Osteoblast (primary cell): ENCODE measurements at regions not wholly inside any gene's neighbourhood (a gene's known extent, or its start where the extent isn't known, plus 50 kb on each side); places are given as distances from the start of the nearest gene placed in this dataset.
"Not testable (repeated sequence)": the region's sequence is repeated elsewhere in the genome, so short reads cannot be mapped to it uniquely, and the experiment has no call there.

ENCODE experiments used
- DNase-seq: peaks from one replicate; pipeline ENCODE4 v3.0.0; 2011; ENCODE audit warnings: low spot score, mixed read lengths; ENCODE audit not compliant: insufficient read length; ENCODE audit errors: missing footprints
- H2AFZ ChIP-seq: 2 replicates; pipeline ENCODE4 v1.6.0; 2011; ENCODE audit warnings: mild to moderate bottlenecking, low read length
- H3K27ac ChIP-seq: 2 replicates; pipeline ENCODE4 v1.5.1; 2011; ENCODE audit warnings: mild to moderate bottlenecking, low read depth, low read length, moderate library complexity
- H3K27me3 ChIP-seq: 2 replicates; pipeline ENCODE4 v1.6.0; 2012; ENCODE audit warnings: mild to moderate bottlenecking, control low read depth, inconsistent platforms, low read length, moderate library complexity; ENCODE audit not compliant: insufficient read depth
- H3K36me3 ChIP-seq: 2 replicates; pipeline ENCODE4 v1.5.1; 2011; ENCODE audit warnings: mild to moderate bottlenecking, low read length, control low read depth, moderate library complexity; ENCODE audit not compliant: insufficient read depth
- H3K4me1 ChIP-seq: 2 replicates; pipeline ENCODE4 v1.5.1; 2011; ENCODE audit warnings: mild to moderate bottlenecking, low read length, control low read depth, moderate library complexity; ENCODE audit not compliant: insufficient read depth
- H3K4me2 ChIP-seq: 2 replicates; pipeline ENCODE4 v1.6.0; 2011; ENCODE audit warnings: mild to moderate bottlenecking, low read length; ENCODE audit not compliant: insufficient read depth
- H3K4me3 ChIP-seq: fragments of 200-600 bp; sonication (generic); 3 replicates; pipeline ENCODE4 v1.5.1; 2012; ENCODE audit warnings: mild to moderate bottlenecking, low read length, inconsistent platforms; ENCODE audit not compliant: insufficient read depth
- H3K79me2 ChIP-seq: 2 replicates; pipeline ENCODE4 v1.6.0; 2012; ENCODE audit warnings: mild to moderate bottlenecking, low read length, control low read depth, inconsistent platforms; ENCODE audit not compliant: insufficient read depth
- H3K9me3 ChIP-seq: 2 replicates; pipeline ENCODE4 v1.5.1; 2011; ENCODE audit warnings: low read depth, low read length, control low read depth
- H4K20me1 ChIP-seq: 2 replicates; pipeline ENCODE4 v1.6.0; 2012; ENCODE audit warnings: mild to moderate bottlenecking, low read length, control low read depth; ENCODE audit not compliant: insufficient read depth
- TF ChIP-seq, protein P1 (sequence below): IDR thresholded peaks from 2 replicates; pipeline ENCODE4 v1.5.1; 2011; ENCODE audit warnings: mild to moderate bottlenecking, low read depth, low read length, moderate library complexity; ENCODE audit errors: extremely low read depth

DNA sequence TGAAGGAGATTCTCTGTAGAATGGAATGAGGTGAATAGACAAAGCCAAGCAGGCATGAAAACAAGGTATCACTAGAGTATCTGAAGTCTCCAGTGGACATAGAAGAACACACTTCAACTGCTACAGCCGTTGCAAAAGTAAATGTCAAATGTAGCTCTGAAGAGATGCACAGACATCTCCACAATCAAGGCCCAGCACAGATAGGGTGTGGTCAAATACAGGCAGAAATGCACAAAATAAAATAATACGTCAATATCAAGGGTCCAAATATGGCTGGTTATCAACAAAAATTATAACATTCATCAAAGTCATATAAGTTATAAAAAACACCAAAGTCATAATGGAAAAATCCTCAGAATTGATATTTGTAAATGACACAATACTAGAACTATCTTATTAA, 1107.3 kb downstream of the TMEM121 start:
- Histone ChIP-seq H3K4me2 (no peak overlapping the region), H3K4me3 (no peak overlapping the region), H3K27ac (no peak overlapping the region), H3K9me3 (peaks cover 2% of the 10 kb centered on the region), H3K79me2 (no peaks in the 10 kb centered on the region), H3K4me1 (no peaks in the 10 kb centered on the region), H3K27me3 (no peaks in the 10 kb centered on the region), H4K20me1 (no peaks in the 10 kb centered on the region), H3K36me3 (no peaks in the 10 kb centered on the region), H2AFZ (no peak overlapping the region)
- TF ChIP-seq, protein P1, sequence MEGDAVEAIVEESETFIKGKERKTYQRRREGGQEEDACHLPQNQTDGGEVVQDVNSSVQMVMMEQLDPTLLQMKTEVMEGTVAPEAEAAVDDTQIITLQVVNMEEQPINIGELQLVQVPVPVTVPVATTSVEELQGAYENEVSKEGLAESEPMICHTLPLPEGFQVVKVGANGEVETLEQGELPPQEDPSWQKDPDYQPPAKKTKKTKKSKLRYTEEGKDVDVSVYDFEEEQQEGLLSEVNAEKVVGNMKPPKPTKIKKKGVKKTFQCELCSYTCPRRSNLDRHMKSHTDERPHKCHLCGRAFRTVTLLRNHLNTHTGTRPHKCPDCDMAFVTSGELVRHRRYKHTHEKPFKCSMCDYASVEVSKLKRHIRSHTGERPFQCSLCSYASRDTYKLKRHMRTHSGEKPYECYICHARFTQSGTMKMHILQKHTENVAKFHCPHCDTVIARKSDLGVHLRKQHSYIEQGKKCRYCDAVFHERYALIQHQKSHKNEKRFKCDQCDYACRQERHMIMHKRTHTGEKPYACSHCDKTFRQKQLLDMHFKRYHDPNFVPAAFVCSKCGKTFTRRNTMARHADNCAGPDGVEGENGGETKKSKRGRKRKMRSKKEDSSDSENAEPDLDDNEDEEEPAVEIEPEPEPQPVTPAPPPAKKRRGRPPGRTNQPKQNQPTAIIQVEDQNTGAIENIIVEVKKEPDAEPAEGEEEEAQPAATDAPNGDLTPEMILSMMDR = no peak
- no peak for DNase-seq

DNA sequence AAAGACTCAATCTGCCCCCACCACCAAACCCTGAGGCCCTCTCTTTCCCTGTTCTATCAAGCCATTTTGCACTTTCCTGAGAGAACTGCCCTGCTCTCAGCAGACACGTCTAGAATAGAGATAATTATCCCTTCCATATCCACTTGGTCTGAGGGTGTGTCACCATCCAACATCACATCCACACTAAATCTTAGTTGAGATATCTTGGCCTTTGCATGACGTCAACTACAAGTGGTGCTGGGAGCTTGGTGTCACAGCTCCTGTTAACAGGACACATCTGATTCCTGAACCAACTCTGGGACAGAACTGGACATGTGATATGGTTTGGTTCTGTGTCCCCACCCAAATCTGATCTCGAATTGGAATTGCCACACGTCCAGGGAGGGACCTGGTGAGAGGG, 1109.2 kb downstream of the TMEM121 start:
- H3K4me1 ChIP-seq = no peaks in the 10 kb centered on the region
- TF ChIP-seq, protein P1 = no peak
- H3K9me3 ChIP-seq = peaks cover 2% of the 10 kb centered on the region
- DNase-seq = no peak
- H2AFZ ChIP-seq = no peak overlapping the region
- no peaks in the 10 kb centered on the region for H4K20me1 ChIP-seq
- no peak overlapping the region for H3K4me2 ChIP-seq
- H3K4me3 ChIP-seq = no peak overlapping the region
- no peaks in the 10 kb centered on the region for H3K79me2 ChIP-seq
- no peak overlapping the region for H3K27ac ChIP-seq
- H3K36me3 ChIP-seq = no peaks in the 10 kb centered on the region
- H3K27me3 ChIP-seq = no peaks in the 10 kb centered on the region

DNA sequence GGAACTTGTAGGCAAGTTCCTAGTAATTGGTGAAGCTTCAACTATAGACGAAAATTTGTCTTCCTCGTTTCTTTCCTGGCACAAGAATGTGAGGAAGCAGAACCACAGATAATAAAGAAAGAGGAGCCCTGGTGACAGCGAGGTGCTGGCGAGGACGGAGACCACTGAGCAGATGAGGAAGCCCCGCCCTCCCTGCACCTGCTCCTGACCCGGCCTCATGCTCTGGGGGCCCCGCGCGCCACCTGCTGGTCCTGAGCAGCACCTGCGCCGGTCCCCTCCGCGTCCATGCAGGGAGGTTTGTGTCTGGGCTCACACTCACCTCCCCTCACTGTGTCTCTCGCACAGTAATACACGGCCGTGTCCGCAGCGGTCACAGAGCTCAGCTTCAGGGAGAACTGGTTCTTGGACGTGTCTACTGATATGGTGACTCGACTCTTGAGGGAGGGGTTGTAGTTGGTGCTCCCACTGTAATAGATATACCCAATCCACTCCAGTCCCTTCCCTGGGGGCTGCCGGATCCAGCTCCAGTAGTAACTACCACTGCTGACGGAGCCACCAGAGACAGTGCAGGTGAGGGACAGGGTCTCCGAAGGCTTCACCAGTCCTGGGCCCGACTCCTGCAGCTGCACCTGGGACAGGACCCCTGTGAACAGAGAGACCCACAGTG, 1112.5 kb downstream of the TMEM121 start:
- not testable (repeated sequence) for H3K36me3 ChIP-seq, H3K27ac ChIP-seq, H3K4me3 ChIP-seq, H3K4me1 ChIP-seq, H3K9me3 ChIP-seq, H3K79me2 ChIP-seq, H3K27me3 ChIP-seq, H4K20me1 ChIP-seq, H2AFZ ChIP-seq, H3K4me2 ChIP-seq
- DNase-seq = peak; percentile 23

DNA sequence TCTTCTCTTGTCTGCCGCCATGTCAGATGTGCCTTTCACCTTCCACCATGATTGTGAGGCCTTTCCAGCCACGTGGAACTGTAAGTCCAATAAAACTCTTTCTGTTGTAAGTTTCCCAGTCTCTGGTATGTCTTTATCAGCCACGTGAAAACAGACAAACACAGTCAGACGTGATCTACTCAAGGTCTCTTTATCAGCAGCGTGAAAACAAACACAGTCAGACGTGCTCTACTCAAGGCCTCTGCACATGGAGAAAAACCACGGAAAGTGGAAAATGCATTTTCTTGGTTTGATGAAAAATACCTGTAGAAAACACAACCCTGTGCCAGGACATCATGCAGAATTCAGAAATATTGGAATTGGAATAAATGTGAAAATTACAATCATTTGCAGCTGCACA, 1115.7 kb downstream of the TMEM121 start:
- DNase-seq = no peak
- Histone ChIP-seq H3K27me3 (no peaks in the 10 kb centered on the region), H3K4me3 (no peak overlapping the region), H3K36me3 (no peaks in the 10 kb centered on the region), H3K9me3 (no peaks in the 10 kb centered on the region), H3K27ac (no peak overlapping the region), H3K4me2 (no peak overlapping the region), H2AFZ (no peak overlapping the region), H4K20me1 (no peaks in the 10 kb centered on the region), H3K4me1 (no peaks in the 10 kb centered on the region), H3K79me2 (no peaks in the 10 kb centered on the region)
- TF ChIP-seq, protein P1 = no peak

DNA sequence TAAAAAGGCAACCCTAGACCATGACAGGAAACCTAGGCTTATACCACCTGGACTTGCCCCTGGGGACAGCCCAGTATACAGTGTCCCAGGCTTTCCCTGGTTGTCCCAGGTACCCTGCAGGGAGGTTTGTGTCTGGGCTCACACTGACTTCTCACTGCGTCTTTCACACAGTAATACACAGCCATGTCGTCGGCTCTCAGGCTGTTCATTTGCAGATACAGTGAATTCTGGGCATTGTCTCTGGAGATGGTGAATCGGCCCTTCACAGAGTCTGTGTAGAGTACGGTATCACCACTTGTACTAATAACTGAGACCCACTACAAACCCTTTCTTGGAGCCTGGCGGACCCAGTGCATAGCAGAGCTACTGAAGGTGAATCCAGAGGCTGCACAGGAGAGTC, 1116.6 kb downstream of the TMEM121 start:
- not testable (repeated sequence) for H2AFZ ChIP-seq, H3K9me3 ChIP-seq, H3K4me1 ChIP-seq, H3K36me3 ChIP-seq, H3K4me3 ChIP-seq, H3K27ac ChIP-seq, DNase-seq, H3K79me2 ChIP-seq, H3K4me2 ChIP-seq, H4K20me1 ChIP-seq, H3K27me3 ChIP-seq

DNA sequence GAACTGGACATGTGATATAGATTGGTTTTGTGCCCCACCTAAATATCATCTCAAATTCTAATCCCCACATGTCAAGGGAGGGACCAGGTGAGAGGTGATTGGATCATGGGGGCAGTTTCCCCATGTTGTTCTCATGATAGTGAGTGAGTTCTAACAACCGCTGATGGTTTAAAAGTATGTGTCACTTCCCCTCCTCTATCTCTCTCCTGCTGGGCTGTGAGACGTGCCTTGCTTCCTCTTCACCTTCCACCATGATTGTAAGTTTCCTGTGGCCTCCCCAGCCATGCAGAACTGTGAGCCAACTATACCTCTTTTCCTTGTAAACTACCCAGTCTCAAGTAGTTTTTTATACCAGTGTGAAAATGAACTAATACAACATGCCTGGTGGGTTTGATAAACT, 1122.5 kb downstream of the TMEM121 start:
- H4K20me1 ChIP-seq, H3K4me2 ChIP-seq, H3K27ac ChIP-seq, H3K27me3 ChIP-seq, H3K4me3 ChIP-seq, H3K9me3 ChIP-seq, H3K36me3 ChIP-seq, H2AFZ ChIP-seq, H3K79me2 ChIP-seq, DNase-seq, H3K4me1 ChIP-seq: not testable (repeated sequence)
